ENCODE measurements at regions not wholly inside any gene's neighbourhood (a gene's known extent, or its start where the extent isn't known, plus 50 kb on each side); places are given as distances from the start of the nearest gene placed in this dataset.

GRCh38 chr13:39915418-39915817 is 260.0 kb downstream of the COG6 start:
- H3K9me2 ChIP-seq (ENCODE audit: insufficient read depth, low read length), result 0 out of 2 replicates have a peak, but pooled peaks cover 3% of the 10 kb centered on the region
- CTCF ChIA-PET (ENCODE audit: unreplicated experiment), result no interaction called here
- H3K4me2 ChIP-seq (ENCODE audit: low read length), result no peak overlapping the region
- no peaks in the 10 kb centered on the region for H4K20me1 ChIP-seq (ENCODE audit: insufficient read depth, low read length)
- no peaks in the 10 kb centered on the region for H3K9me3 ChIP-seq (ENCODE audit: low read length)
- no peaks in the 10 kb centered on the region for H3K79me2 ChIP-seq (ENCODE audit: insufficient read depth, low read depth, low read length)
- TF ChIP-seq, protein P1, sequence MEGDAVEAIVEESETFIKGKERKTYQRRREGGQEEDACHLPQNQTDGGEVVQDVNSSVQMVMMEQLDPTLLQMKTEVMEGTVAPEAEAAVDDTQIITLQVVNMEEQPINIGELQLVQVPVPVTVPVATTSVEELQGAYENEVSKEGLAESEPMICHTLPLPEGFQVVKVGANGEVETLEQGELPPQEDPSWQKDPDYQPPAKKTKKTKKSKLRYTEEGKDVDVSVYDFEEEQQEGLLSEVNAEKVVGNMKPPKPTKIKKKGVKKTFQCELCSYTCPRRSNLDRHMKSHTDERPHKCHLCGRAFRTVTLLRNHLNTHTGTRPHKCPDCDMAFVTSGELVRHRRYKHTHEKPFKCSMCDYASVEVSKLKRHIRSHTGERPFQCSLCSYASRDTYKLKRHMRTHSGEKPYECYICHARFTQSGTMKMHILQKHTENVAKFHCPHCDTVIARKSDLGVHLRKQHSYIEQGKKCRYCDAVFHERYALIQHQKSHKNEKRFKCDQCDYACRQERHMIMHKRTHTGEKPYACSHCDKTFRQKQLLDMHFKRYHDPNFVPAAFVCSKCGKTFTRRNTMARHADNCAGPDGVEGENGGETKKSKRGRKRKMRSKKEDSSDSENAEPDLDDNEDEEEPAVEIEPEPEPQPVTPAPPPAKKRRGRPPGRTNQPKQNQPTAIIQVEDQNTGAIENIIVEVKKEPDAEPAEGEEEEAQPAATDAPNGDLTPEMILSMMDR (conservative IDR thresholded peaks at IDR 0.05; ENCODE audit: low read length), result no peak
- no peak for TF ChIP-seq EZH2phosphoT487 (IDR thresholded peaks at IDR 0.05; ENCODE audit: borderline replicate concordance, low read depth, low read length)
- H3K36me3 ChIP-seq (ENCODE audit: insufficient read depth, low read length), result no peaks in the 10 kb centered on the region
- intact Hi-C loops (cut with micrococcal nuclease; ENCODE audit: unreplicated experiment), result no loop called here
- no peak for DNase-seq (ENCODE audit: low spot score)
- no peak overlapping the region for H3K27ac ChIP-seq (ENCODE audit: low read depth, low read length, poor library complexity, severe bottlenecking)
- no peak overlapping the region for H3K4me3 ChIP-seq (ENCODE audit: low read depth, low read length, poor library complexity, severe bottlenecking)
- H3K4me1 ChIP-seq (ENCODE audit: insufficient read depth, low read length, poor library complexity, severe bottlenecking), result peaks cover 6% of the 10 kb centered on the region
- BruUV-seq (replicated peaks), result no TSS peak
- H2AFZ ChIP-seq (ENCODE audit: low read length), result no peak overlapping the region
- POLR2A ChIA-PET, result no interaction called here

DNA sequence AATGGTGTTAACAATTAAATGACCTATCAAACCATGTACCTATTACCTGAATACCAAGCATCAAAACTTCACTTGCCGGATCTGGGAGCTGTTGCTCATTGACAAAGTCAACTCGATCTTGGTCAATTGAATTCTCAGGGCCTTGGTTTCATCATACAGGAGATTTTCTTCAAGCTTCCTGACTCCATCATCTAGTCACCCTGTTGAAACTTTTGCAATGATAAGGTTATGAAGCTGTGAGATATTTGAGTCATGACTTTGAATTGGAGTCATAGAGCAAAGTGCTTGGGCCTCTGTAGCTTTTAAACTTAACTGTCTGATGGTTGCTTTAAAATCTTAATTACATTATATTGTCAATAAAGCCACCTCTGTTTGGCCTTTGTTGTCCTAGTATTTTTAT is 260.9 kb downstream of the COG6 start:
- intact Hi-C loops (cut with micrococcal nuclease; ENCODE audit: unreplicated experiment), result no loop called here
- no peaks in the 10 kb centered on the region for H3K79me2 ChIP-seq (ENCODE audit: insufficient read depth, low read depth, low read length)
- H3K36me3 ChIP-seq (ENCODE audit: insufficient read depth, low read length), result no peaks in the 10 kb centered on the region
- H3K9me3 ChIP-seq (ENCODE audit: low read length), result no peaks in the 10 kb centered on the region
- DNase-seq (ENCODE audit: low spot score), result no peak
- ChIA-PET POLR2A (no interaction called here), CTCF (ENCODE audit: unreplicated experiment) (no interaction called here)
- no peak for TF ChIP-seq EZH2phosphoT487 (IDR thresholded peaks at IDR 0.05; ENCODE audit: borderline replicate concordance, low read depth, low read length)
- TF ChIP-seq, protein P1 (conservative IDR thresholded peaks at IDR 0.05; ENCODE audit: low read length), result no peak
- H3K4me3 ChIP-seq (ENCODE audit: low read depth, low read length, poor library complexity, severe bottlenecking), result no peak overlapping the region
- no peak overlapping the region for H3K27ac ChIP-seq (ENCODE audit: low read depth, low read length, poor library complexity, severe bottlenecking)
- H2AFZ ChIP-seq (ENCODE audit: low read length), result no peak overlapping the region
- no peaks in the 10 kb centered on the region for H3K4me1 ChIP-seq (ENCODE audit: insufficient read depth, low read length, poor library complexity, severe bottlenecking)
- no TSS peak for BruUV-seq (replicated peaks)
- H4K20me1 ChIP-seq (ENCODE audit: insufficient read depth, low read length), result no peaks in the 10 kb centered on the region
- 0 out of 2 replicates have a peak, but pooled peaks cover 3% of the 10 kb centered on the region for H3K9me2 ChIP-seq (ENCODE audit: insufficient read depth, low read length)
- no peak overlapping the region for H3K4me2 ChIP-seq (ENCODE audit: low read length)

- Histone ChIP-seq H3K4me2 (ENCODE audit: low read length) (no peak overlapping the region), H3K4me1 (ENCODE audit: insufficient read depth, low read length, poor library complexity, severe bottlenecking) (no peaks in the 10 kb centered on the region), H3K4me3 (ENCODE audit: low read depth, low read length, poor library complexity, severe bottlenecking) (no peak overlapping the region), H3K9me3 (ENCODE audit: low read length) (no peaks in the 10 kb centered on the region; the same call in 1 of the 2 replicates), H2AFZ (ENCODE audit: low read length) (no peak overlapping the region), H3K79me2 (ENCODE audit: insufficient read depth, low read depth, low read length) (no peaks in the 10 kb centered on the region), H3K9me2 (ENCODE audit: insufficient read depth, low read length) (0 out of 2 replicates have a peak, but pooled peaks cover 3% of the 10 kb centered on the region), H3K36me3 (ENCODE audit: insufficient read depth, low read length) (no peaks in the 10 kb centered on the region), H4K20me1 (ENCODE audit: insufficient read depth, low read length) (no peaks in the 10 kb centered on the region), H3K27ac (ENCODE audit: low read depth, low read length, poor library complexity, severe bottlenecking) (no peak overlapping the region)
- ChIA-PET POLR2A (interaction anchor here (1.1 to 1.2 kb wide), 2 partner anchors 10 to 35 kb away, joined by 3 read pairs; no protein-coding TSS in a partner anchor), CTCF (ENCODE audit: unreplicated experiment) (no interaction called here)
- TF ChIP-seq, protein P1 (conservative IDR thresholded peaks at IDR 0.05; ENCODE audit: low read length), result no peak
- TF ChIP-seq EZH2phosphoT487 (IDR thresholded peaks at IDR 0.05; ENCODE audit: borderline replicate concordance, low read depth, low read length), result no peak
- DNase-seq (ENCODE audit: low spot score), result no peak
- intact Hi-C loops (cut with micrococcal nuclease; ENCODE audit: unreplicated experiment), result no loop called here
- no TSS peak for BruUV-seq (replicated peaks)
Observed at GRCh38 chr13:39918620-39919236, 263.3 kb downstream of the COG6 start.
